GM12878 (cell line): ENCODE measurements at regions not wholly inside any gene's neighbourhood (a gene's known extent, or its start where the extent isn't known, plus 50 kb on each side); places are given as distances from the start of the nearest gene placed in this dataset.

Source experiments
- ATAC-seq: fragments of 200-7000 bp; cut with Tn5 transposase; 3 replicates; pipeline ENCODE4 v1.9.1; 2020; ENCODE audit warnings: mild to moderate bottlenecking, moderate library complexity
- BruUV-seq: library from RNA; stranded (reverse); fragments of 400-500 nt; replicated peaks from 2 replicates; lab custom pipeline; 2021; lab: Mats Ljungman, UMichigan
- CTCF ChIA-PET: fragments of 300-600 bp; sonication (Branson Sonifier 250); formaldehyde crosslinking; extraction: SDS; loops from one replicate; lab custom pipeline; 2021; ENCODE audit warnings: inconsistent platforms; lab: Yijun Ruan, JAX
- POLR2A ChIA-PET: fragments of 350-600 bp; formaldehyde crosslinking; extraction: SDS; loops from one replicate; lab custom pipeline; 2021; ENCODE audit warnings: inconsistent platforms; lab: Charles Lee
- RAD21 ChIA-PET: fragments of 300-600 bp; sonication (Branson Sonifier 250); formaldehyde crosslinking; loops from one replicate; lab custom pipeline; 2023; ENCODE audit warnings: antibody characterized with exemption; ENCODE audit not compliant: unreplicated experiment; lab: Charles Lee
- SMC1A ChIA-PET: fragments of 300-600 bp; sonication (Branson Sonifier 250); formaldehyde crosslinking; loops from one replicate; lab custom pipeline; 2023; ENCODE audit not compliant: unreplicated experiment, uncharacterized antibody; lab: Charles Lee
- DNase-seq: peaks from one replicate; pipeline ENCODE4 v3.0.0-alpha.2; 2011; ENCODE audit warnings: low read depth, low spot score
- FAIRE-seq: peaks from 3 replicates; lab custom pipeline; 2011; peaks lifted over from hg19 to GRCh38; lab: Jason Lieb, UNC
- H2AFZ ChIP-seq: 2 replicates; pipeline ENCODE4 v1.6.0; 2011; ENCODE audit warnings: low read depth, low read length, control low read depth; ENCODE audit not compliant: control insufficient read depth
- H3K27ac ChIP-seq: 2 replicates; pipeline ENCODE4 v1.5.1; 2011; ENCODE audit warnings: control low read depth; ENCODE audit not compliant: control insufficient read depth, insufficient read depth
- H3K27me3 ChIP-seq, 2 experiments: replicated peaks in 1 of 2; 2 replicates each; pipeline versions ENCODE4 v1.6.0 to v1.6.1; 2011; ENCODE audit warnings: low read length in 1 of 2; ENCODE audit not compliant: control insufficient read depth in 2 of 2, insufficient read depth in 2 of 2
- H3K36me3 ChIP-seq, 2 experiments: 2 replicates each; pipeline ENCODE4 v1.5.1; 2011; ENCODE audit warnings: low read length in 1 of 2; ENCODE audit not compliant: control insufficient read depth in 2 of 2, insufficient read depth in 2 of 2
- H3K4me1 ChIP-seq: 2 replicates; pipeline ENCODE4 v1.6.1; 2011; ENCODE audit warnings: mild to moderate bottlenecking, low read length, moderate library complexity, mixed read lengths; ENCODE audit not compliant: control insufficient read depth, insufficient read depth
- H3K4me2 ChIP-seq: 2 replicates; pipeline ENCODE4 v1.6.0; 2011; ENCODE audit warnings: control low read depth; ENCODE audit not compliant: control insufficient read depth, insufficient read depth
- H3K4me3 ChIP-seq: fragments of 200-600 bp; sonication (generic); 2 replicates; pipeline ENCODE4 v1.5.1; 2016
- H3K79me2 ChIP-seq: 2 replicates; pipeline ENCODE4 v1.6.0; 2011; ENCODE audit warnings: low read length; ENCODE audit not compliant: control insufficient read depth, insufficient read depth
- H3K9ac ChIP-seq: 2 replicates; pipeline ENCODE4 v1.8.0; 2011; ENCODE audit warnings: low read length, control low read depth, mixed read lengths; ENCODE audit not compliant: control insufficient read depth, insufficient read depth
- H3K9me3 ChIP-seq: replicated peaks from 3 replicates; pipeline ENCODE4 v1.5.1; 2011; ENCODE audit warnings: mild to moderate bottlenecking, low read length; ENCODE audit not compliant: control insufficient read depth, insufficient read depth
- H4K20me1 ChIP-seq: 2 replicates; pipeline ENCODE4 v1.6.0; 2011; ENCODE audit not compliant: control insufficient read depth, insufficient read depth
- CBFB ChIP-seq: IDR thresholded peaks from 2 replicates; pipeline ENCODE4 v1.6.1; 2016; ENCODE audit warnings: antibody characterized with exemption, low read depth
- CUX1 ChIP-seq: IDR thresholded peaks from 2 replicates; pipeline ENCODE4 v1.6.1; 2012; ENCODE audit warnings: improper control_type of control experiment, low read depth, low read length; ENCODE audit not compliant: insufficient replicate concordance
- EGR1 ChIP-seq, 2 experiments: IDR thresholded peaks; 1 replicate in 1 of 2; 2 replicates in 1 of 2; pipeline ENCODE4 v1.6.1; 2011 to 2012; ENCODE audit warnings: low read depth in 2 of 2, low read length in 2 of 2, borderline replicate concordance in 1 of 2, mild to moderate bottlenecking in 1 of 2, moderate library complexity in 1 of 2
- EP300 ChIP-seq, 2 experiments: fragments of 150-350 bp in 1 of 2; IDR thresholded peaks; 2 replicates each; pipeline ENCODE4 v1.6.1; 2011 to 2012; ENCODE audit warnings: low read depth in 2 of 2, low read length in 2 of 2, borderline replicate concordance in 1 of 2, improper control_type of control experiment in 1 of 2, inconsistent platforms in 1 of 2; ENCODE audit not compliant: control insufficient read depth in 1 of 2
- MTA2 ChIP-seq: fragments of 450-650 bp; IDR thresholded peaks from 2 replicates; pipeline ENCODE4 v1.6.1; 2016; ENCODE audit warnings: low read depth, mild to moderate bottlenecking, moderate library complexity
- NR2C1 ChIP-seq: fragments of 450-650 bp; IDR thresholded peaks from 2 replicates; pipeline ENCODE4 v1.6.1; 2017; ENCODE audit warnings: antibody characterized with exemption, mild to moderate bottlenecking, moderate library complexity
- NR2F1 ChIP-seq: fragments of 450-650 bp; conservative IDR thresholded peaks from 2 replicates; pipeline ENCODE4 v1.6.1; 2017; ENCODE audit warnings: mild to moderate bottlenecking
- RAD51 ChIP-seq: fragments of 450-650 bp; IDR thresholded peaks from 2 replicates; pipeline ENCODE4 v1.6.1; 2016; ENCODE audit warnings: moderate library complexity, mild to moderate bottlenecking, inconsistent platforms
- RELA ChIP-seq: fragments of 450-650 bp; IDR thresholded peaks from 2 replicates; pipeline ENCODE4 v1.8.0; 2014; ENCODE audit warnings: borderline replicate concordance; ENCODE audit not compliant: partially characterized antibody
- SIX5 ChIP-seq: IDR thresholded peaks from 2 replicates; pipeline ENCODE4 v1.6.1; 2011; ENCODE audit warnings: mild to moderate bottlenecking, low read depth, low read length, moderate library complexity; ENCODE audit not compliant: severe bottlenecking
- SPI1 ChIP-seq: IDR thresholded peaks from 2 replicates; pipeline ENCODE4 v1.6.1; 2011; ENCODE audit warnings: low read depth, mild to moderate bottlenecking, low read length, moderate library complexity, borderline replicate concordance; ENCODE audit not compliant: insufficient read depth
- ZBED1 ChIP-seq: IDR thresholded peaks from 2 replicates; pipeline ENCODE4 v1.6.1; 2016; ENCODE audit warnings: borderline replicate concordance
- WGBS: methylation state at CpG from one replicate; pipeline ENCODE4 v1.1.6; 2016; ENCODE audit warnings: low lambda C conversion rate; ENCODE audit not compliant: insufficient replicate concordance, insufficient coverage; ENCODE audit errors: missing lambda C conversion rate; 5-methylcytosine and 5-hydroxymethylcytosine counted together
- in situ Hi-C: fragments of 300-500 bp; cut with MboI; formaldehyde crosslinking; loops from 9 replicates; pipeline ENCODE4 v1.14.3; 2018; ENCODE audit warnings: mixed read lengths
- intact Hi-C: fragments of 100-400 bp; cut with micrococcal nuclease; formaldehyde crosslinking; loops from one replicate; pipeline ENCODE4 v1.14.2; 2022; ENCODE audit not compliant: unreplicated experiment

GRCh38 chr1:221874285-221875003, 132.6 kb upstream of the DUSP10 start:
- DNase-seq = no peak
- Histone ChIP-seq H2AFZ (peak overlapping the region; percentile 42), H3K9ac (no peak overlapping the region), H3K4me2 (no peak overlapping the region), H3K9me3 (no peaks in the 10 kb centered on the region), H3K79me2 (no peaks in the 10 kb centered on the region), H3K4me3 (no peak overlapping the region), H3K4me1 (peaks cover 22% of the 10 kb centered on the region), H3K36me3 (no peaks in the 10 kb centered on the region), H3K27me3 (no peaks in the 10 kb centered on the region), H3K27ac (no peak overlapping the region), H4K20me1 (no peaks in the 10 kb centered on the region)
- TF ChIP-seq CBFB (no peak), NR2F1 (no peak), ZBED1 (no peak), EP300 (IDR thresholded peaks at IDR 0.05; ENCODE audit: borderline replicate concordance in 1 of 2, control insufficient read depth in 1 of 2, low read depth in 2 of 2, low read length in 2 of 2) (no peak), MTA2 (no peak), SPI1 (no peak), RAD51 (no peak), CUX1 (no peak), EGR1 (IDR thresholded peaks at IDR 0.05; ENCODE audit: borderline replicate concordance in 1 of 2, low read depth in 2 of 2, low read length in 2 of 2) (no peak), RELA (no peak), SIX5 (no peak), NR2C1 (no peak)
- CTCF ChIA-PET = interaction anchor here (0.9 kb wide), 1 partner anchor 16 kb away, joined by 3 read pairs; no protein-coding TSS in a partner anchor
- RAD21 ChIA-PET = interaction anchor here (1.0 to 1.4 kb wide), 2 partner anchors 33 to 34 kb away, joined by 3 to 4 read pairs; no protein-coding TSS in a partner anchor
- no peak for FAIRE-seq
- intact Hi-C loops (loop anchor here (5.0 kb wide), 1 partner anchor 82 kb away; no protein-coding TSS in a partner anchor), in situ Hi-C loops (no loop called here)
- ATAC-seq = no peak; the same call in 2 of the 3 replicates
- 81% methylated on average over 3 of the region's 3 CpGs for WGBS
- POLR2A ChIA-PET = no interaction called here
- BruUV-seq = no TSS peak
- SMC1A ChIA-PET = interaction anchor here (0.8 to 2.5 kb wide), 9 partner anchors 9 to 118 kb away, joined by 3 to 10 read pairs (median 4); no protein-coding TSS in a partner anchor
